ENCODE measurements at regions not wholly inside any gene's neighbourhood (a gene's known extent, or its start where the extent isn't known, plus 50 kb on each side); places are given as distances from the start of the nearest gene placed in this dataset.

- TF ChIP-seq ELF1 (IDR thresholded peaks at IDR 0.05) (no peak), RXRA (IDR thresholded peaks at IDR 0.05; ENCODE audit: borderline replicate concordance, low read depth) (no peak), POLR2AphosphoS5 (IDR thresholded peaks at IDR 0.05; ENCODE audit: low read depth, low read length) (no peak), RAD21 (IDR thresholded peaks at IDR 0.05; ENCODE audit: low read length) (no peak), FOXM1 (IDR thresholded peaks at IDR 0.05; ENCODE audit: low read depth) (no peak), YY1 (IDR thresholded peaks at IDR 0.05; ENCODE audit: low read depth) (no peak), EZH2phosphoT487 (IDR thresholded peaks at IDR 0.05; ENCODE audit: borderline replicate concordance, low read depth) (no peak)
- TF ChIP-seq, protein P1, sequence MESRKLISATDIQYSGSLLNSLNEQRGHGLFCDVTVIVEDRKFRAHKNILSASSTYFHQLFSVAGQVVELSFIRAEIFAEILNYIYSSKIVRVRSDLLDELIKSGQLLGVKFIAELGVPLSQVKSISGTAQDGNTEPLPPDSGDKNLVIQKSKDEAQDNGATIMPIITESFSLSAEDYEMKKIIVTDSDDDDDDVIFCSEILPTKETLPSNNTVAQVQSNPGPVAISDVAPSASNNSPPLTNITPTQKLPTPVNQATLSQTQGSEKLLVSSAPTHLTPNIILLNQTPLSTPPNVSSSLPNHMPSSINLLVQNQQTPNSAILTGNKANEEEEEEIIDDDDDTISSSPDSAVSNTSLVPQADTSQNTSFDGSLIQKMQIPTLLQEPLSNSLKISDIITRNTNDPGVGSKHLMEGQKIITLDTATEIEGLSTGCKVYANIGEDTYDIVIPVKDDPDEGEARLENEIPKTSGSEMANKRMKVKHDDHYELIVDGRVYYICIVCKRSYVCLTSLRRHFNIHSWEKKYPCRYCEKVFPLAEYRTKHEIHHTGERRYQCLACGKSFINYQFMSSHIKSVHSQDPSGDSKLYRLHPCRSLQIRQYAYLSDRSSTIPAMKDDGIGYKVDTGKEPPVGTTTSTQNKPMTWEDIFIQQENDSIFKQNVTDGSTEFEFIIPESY (IDR thresholded peaks at IDR 0.05; ENCODE audit: borderline replicate concordance, low read depth) = no peak
Observed at GRCh38 chr2:185507719-185508118, 230.9 kb upstream of the FSIP2 start (continued).

DNA sequence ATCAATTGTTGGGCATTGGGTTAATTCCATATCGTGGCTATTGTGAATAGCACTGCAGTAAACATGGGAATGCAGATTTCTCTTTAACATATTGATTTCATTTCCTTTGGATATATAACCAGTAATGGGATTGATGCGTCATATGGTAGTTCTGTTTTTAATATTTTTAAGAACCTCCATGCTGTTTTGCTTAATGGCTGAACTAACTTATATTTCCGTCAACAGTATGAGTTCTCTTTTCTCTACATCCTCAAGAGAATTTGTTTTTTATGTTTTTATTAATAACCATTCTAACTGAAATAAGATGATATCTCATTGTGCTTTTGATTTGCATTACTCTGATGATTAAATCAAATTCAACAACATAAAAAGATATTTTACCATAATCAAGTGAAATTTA lies 228.5 kb upstream of the FSIP2 start:
- no peaks in the 10 kb centered on the region for H3K36me3 ChIP-seq (replicated peaks in 1 of 2; ENCODE audit: control insufficient read depth in 1 of 2, insufficient read depth in 2 of 2, low read length in 1 of 2)
- H3K4me3 ChIP-seq (ENCODE audit: low read depth in 2 of 2, low read length in 1 of 2) = no peak overlapping the region
- H3K4me2 ChIP-seq = no peak overlapping the region
- no peaks in the 10 kb centered on the region for H3K79me2 ChIP-seq (ENCODE audit: insufficient read depth)
- no peak overlapping the region for H3K9ac ChIP-seq
- H3K9me2 ChIP-seq = no peaks in the 10 kb centered on the region
- no peaks in the 10 kb centered on the region for H3F3A ChIP-seq (replicated peaks; ENCODE audit: insufficient read depth)
- no peak overlapping the region for H3K27ac ChIP-seq (ENCODE audit: low read depth in 2 of 2, low read length in 1 of 2)
- ChIA-PET POLR2A (no interaction called here), CTCF (interaction anchor here (0.7 kb wide), 1 partner anchor 60 kb away, joined by 3 read pairs; no protein-coding TSS in a partner anchor)
- H2AFZ ChIP-seq (ENCODE audit: low read depth) = no peak overlapping the region
- DNase-seq = no peak
- TF ChIP-seq USF2 (IDR thresholded peaks at IDR 0.05; ENCODE audit: borderline replicate concordance, low read depth, low read length) = no peak
- TF ChIP-seq NFIC (IDR thresholded peaks at IDR 0.05; ENCODE audit: borderline replicate concordance) = no peak
- TF ChIP-seq MEF2A (IDR thresholded peaks at IDR 0.05; ENCODE audit: borderline replicate concordance, low read depth) = no peak
- TF ChIP-seq, protein P1 (IDR thresholded peaks at IDR 0.05; ENCODE audit: borderline replicate concordance, low read depth) = no peak
- TF ChIP-seq, protein P2, sequence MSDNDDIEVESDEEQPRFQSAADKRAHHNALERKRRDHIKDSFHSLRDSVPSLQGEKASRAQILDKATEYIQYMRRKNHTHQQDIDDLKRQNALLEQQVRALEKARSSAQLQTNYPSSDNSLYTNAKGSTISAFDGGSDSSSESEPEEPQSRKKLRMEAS (IDR thresholded peaks at IDR 0.05; ENCODE audit: low read depth) = no peak
- no peak for TF ChIP-seq GABPA (IDR thresholded peaks at IDR 0.05; ENCODE audit: low read depth)
- no peak for TF ChIP-seq NRF1 (IDR thresholded peaks at IDR 0.05; ENCODE audit: low read depth, low read length)
- no peak for TF ChIP-seq TCF12 (IDR thresholded peaks at IDR 0.05)
- no peaks in the 10 kb centered on the region for H3K27me3 ChIP-seq (ENCODE audit: insufficient read depth)
- peaks cover 19% of the 10 kb centered on the region for H3K9me3 ChIP-seq
- no peaks in the 10 kb centered on the region for H3K4me1 ChIP-seq (ENCODE audit: control insufficient read depth in 1 of 2, insufficient read depth in 2 of 2, low read depth in 1 of 2, low read length in 1 of 2)
- H4K20me1 ChIP-seq (ENCODE audit: insufficient read depth) = no peaks in the 10 kb centered on the region
- WGBS (ENCODE audit: low lambda C conversion rate) = 59% methylated on average over 3 of the region's 3 CpGs
